HG03442 (cell line): ENCODE measurements at regions not wholly inside any gene's neighbourhood (a gene's known extent, or its start where the extent isn't known, plus 50 kb on each side); places are given as distances from the start of the nearest gene placed in this dataset.
"Not testable (repeated sequence)": the region's sequence is repeated elsewhere in the genome, so short reads cannot be mapped to it uniquely, and the experiment has no call there.

ENCODE experiments used
- ATAC-seq: cut with Tn5 transposase; IDR thresholded peaks from one replicate; pipeline ENCODE4 v1.9.1; 2021; ENCODE audit warnings: mild to moderate bottlenecking, moderate library complexity; ENCODE audit not compliant: unreplicated experiment

GRCh38 chr3:21256932-21257331, 494.1 kb downstream of the ZNF385D start:
- ATAC-seq = no peak

DNA sequence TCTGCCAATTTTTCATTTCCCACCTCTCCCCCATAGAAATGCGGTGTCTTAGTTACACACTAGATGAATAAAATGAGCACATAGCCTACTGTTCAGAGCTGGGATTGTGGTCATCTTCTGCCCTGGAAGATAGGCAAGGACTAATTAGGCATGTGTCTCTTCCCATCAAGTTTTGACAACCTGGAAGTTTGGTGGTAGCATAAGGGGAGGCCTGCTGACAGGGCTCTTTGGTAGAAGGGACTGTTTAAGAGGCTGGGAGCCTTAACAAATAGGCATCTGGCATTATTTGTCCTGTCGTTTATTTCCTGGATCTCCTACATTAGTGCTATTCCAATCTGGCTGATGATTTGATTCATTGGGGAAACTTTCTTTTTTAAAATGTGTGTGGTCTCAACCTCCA, 512.3 kb downstream of the ZNF385D start:
- no peak for ATAC-seq

DNA sequence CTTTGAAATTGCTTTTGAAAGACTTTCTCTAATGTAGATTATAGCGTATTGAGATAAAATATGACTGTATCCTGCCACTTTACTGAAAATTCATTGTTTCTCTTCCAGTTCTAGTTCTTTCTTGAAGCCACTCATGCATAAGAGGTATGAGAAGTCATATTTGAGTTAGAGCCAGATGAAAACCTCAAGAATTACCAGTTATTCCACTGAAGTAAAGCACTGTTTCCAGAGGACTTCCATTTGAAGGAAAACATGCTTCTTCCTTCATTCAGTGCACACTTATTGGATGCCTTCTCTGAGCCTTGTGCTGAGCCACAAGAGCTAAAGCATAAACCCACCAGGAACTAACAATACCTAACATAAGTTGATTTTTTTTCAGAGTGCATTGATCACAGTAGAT, 513.4 kb downstream of the ZNF385D start:
- no peak for ATAC-seq

DNA sequence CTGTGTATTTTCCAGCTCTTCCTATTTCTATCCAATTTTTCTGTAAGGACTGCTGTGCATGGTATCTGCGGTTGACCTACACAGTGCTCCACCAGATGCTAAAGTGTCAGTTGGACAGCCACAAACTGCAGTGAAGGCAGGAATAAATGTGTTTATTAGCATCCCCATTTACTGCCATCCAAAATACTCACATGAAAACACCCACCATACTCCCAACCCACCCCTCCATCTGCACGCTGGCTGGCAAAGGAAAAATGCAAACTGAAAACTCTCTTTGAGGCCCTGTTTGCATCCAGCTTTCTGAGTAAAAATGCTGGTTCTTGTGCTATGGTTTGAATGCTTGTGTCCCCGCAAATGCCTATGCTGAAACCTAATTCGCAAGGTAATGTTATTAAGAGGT, 515.5 kb downstream of the ZNF385D start:
- no peak for ATAC-seq

DNA sequence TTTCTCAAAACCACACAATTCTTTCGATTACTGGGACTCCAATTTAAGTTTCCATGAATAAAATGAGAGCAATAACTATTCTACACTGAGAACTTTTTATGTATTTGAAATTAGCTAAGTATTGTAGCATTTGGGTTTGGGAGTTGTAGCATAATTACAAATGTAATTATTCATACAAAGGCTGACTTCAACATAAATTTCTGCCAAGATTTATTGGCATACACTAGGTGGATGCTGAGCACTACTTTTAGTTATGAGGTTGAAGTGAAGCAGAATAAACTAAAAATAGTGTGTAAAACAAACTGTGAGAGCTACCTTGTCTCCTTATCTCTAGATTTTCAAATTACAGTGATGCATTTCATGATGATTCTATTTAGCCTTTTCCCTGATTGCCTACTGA, 516.1 kb downstream of the ZNF385D start:
- ATAC-seq = no peak

GRCh38 chr3:21229426-21230135, 521.4 kb downstream of the ZNF385D start:
- no peak for ATAC-seq

- no peak for ATAC-seq
These were observed 524.9 kb downstream of the ZNF385D start for GRCh38 chr3:21226086-21226485.

DNA sequence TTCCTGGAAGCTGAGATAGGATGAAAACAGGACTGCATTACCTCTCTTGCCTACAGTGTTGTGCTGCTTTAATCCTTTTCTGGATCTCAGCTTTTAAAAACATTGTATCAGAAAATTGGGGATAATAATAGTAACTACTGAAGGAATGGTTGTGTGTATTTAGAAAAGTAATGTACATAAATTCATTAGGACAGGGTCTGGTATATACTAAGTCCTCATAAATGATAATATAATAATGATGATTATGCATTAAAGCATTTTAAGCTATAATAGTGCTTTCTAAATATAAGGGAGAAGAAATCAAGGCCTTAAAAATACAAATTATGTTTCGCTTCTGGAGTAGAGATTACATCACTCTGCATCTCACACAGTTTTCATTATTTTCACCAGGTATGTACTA, 530.1 kb downstream of the ZNF385D start:
- no peak for ATAC-seq

- ATAC-seq = no peak
These were observed 534.4 kb downstream of the ZNF385D start for GRCh38 chr3:21216598-21216997.

- ATAC-seq = not testable (repeated sequence)
These were observed 546.9 kb downstream of the ZNF385D start for GRCh38 chr3:21204122-21204521.

GRCh38 chr3:21195203-21195602, 555.8 kb downstream of the ZNF385D start:
- no peak for ATAC-seq

DNA sequence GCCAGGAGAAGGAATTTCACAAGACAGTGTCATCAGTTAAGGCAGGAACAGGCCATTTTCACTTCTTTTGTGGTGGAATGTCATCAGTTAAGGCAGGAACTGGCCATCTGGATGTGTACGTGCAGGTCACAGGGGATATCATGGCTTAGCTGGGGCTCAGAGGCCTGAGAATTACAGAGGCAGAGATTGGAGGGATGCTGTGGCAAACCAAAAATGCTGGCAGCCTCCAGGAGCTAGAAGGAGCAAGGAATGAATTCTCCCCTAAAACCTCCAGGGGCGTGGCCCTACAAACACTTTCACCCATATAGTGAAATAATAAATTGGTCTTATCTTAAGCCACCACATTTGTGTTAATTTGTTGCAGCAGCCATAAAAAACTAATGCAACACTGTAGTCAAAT, 557.0 kb downstream of the ZNF385D start:
- not testable (repeated sequence) for ATAC-seq

GRCh38 chr3:21188459-21188858, 562.6 kb downstream of the ZNF385D start:
- no peak for ATAC-seq

GRCh38 chr3:21185816-21186314, 565.1 kb downstream of the ZNF385D start:
- ATAC-seq = no peak

DNA sequence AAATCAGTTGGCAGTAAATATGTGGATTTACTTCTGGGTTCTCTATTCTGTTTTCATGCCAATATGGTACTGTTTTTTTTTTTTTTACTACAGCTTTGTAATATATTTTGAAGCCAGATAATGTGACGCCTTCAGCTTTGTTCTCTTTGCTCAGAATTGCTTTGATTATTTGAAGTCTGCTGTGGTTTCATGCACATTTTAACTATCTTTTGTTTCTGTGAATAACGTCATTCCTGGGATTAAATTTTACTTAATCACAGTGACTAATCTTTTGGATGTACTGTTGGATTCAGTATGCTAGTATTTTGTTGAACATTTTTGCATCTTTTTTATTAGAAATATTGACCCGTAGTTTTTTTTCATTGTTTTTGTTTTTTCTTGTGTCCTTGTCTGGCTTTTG, 576.5 kb downstream of the ZNF385D start:
- ATAC-seq = no peak

- no peak for ATAC-seq
These were observed 580.0 kb downstream of the ZNF385D start for GRCh38 chr3:21170964-21171363.

DNA sequence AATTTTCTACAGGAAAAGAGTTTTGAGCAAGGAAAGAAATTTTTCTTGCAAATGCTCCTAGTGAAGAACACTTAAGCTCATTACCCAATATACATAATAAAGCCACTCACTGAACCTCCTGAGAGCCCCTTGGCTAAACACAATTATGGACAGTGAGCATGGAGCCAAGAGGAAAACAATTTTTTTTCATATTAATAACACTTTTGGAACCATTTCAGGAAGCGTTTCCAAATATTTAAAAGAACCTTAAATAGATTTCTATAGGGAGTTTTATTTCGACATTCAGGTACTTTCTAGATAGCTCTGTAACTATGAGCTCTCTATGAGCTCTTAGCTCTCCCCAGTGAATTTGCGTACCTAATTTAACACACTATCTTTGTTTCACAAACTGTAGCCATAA, 581.1 kb downstream of the ZNF385D start:
- no peak for ATAC-seq

DNA sequence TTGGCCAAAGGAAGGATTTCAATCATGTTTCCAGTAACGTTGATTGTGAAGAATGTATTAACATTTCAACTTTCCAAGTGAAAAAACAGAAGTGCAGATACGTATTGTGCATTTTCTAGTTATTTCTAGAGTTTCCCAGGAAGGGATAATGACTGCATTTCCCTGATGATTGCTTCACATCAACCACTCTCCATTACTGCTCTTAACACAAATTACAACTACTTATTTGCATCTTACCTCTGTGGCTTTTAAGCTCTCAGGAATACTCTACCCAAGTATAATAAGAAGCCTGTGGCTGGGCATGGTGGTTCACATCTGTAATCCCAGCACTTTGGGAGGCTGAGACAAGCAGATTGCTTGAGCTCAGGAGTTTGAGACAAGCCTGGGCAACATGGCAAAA, 582.5 kb downstream of the ZNF385D start:
- ATAC-seq = no peak

GRCh38 chr3:21163956-21164355, 587.1 kb downstream of the ZNF385D start:
- ATAC-seq = no peak

DNA sequence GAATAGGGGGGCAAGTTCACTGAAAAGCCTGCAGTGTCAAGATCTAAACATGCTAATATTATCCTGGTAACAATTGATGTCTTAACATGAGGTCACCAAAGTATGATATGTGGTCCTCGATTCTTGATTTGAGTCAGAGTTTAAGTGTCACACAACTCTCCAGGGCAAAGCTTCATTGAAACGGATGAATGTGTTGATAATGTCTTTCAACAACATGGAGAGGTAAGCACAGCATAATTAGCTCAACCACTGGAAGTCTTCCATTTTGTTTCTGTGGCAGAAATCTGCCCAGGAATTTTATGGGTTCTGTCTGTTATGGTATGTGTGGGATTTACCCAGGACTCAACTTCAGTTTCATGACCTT, 591.5 kb downstream of the ZNF385D start:
- ATAC-seq = no peak

DNA sequence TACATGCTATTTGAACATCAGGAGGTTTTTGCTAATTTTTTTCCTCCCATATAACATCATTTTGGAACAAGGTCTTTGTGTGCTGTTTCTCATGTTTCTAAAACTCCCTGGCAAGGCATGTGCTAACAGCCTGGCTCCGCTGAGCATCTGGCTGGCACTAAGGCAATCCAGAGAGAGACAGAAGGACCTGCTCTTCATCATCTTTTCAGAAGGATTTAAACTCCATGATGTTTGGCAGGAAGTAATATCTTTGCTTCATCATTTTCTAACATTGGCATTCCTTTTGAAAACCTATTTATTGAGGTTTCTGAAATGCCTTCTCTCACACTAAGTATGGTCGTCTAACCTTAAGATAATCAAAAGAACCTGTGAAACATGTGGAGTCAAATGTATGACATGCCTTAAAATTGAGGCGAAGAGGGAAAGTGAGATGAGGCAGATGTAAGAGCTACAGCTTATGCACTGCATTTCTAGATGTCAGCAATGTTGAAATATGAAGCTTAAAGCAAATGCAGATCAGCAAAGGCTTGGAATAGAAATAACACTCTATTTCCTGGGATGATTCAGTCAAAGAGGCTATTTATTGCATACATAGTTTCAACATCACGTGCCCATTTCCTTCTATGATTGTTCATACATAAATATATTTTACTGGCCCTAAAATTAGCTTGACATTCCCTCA, 592.0 kb downstream of the ZNF385D start:
- no peak for ATAC-seq

DNA sequence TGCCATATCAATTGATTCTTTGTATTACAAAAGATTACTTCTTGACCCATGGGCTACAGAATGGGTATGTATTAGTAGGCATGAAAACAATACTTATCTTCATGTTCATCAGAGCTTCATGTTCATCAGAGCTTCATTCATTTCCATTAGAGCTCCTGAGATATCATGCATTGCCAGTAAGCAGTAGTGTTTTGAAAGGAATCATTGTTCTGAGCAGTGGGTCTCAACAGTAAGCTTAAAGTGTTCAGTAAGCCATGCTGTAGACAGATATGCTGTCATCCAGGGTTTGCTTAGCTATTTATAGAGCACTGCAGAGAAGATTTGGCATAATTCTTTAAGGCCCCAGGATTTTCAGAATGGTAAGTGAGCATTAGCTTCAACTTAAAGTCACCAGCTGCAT, 596.1 kb downstream of the ZNF385D start:
- no peak for ATAC-seq

- ATAC-seq = no peak
These were observed 598.5 kb downstream of the ZNF385D start for GRCh38 chr3:21152555-21152954.
